K562 (cell line): ENCODE measurements at regions not wholly inside any gene's neighbourhood (a gene's known extent, or its start where the extent isn't known, plus 50 kb on each side); places are given as distances from the start of the nearest gene placed in this dataset.

Source experiments
- ATAC-seq: fragments of 200-7000 bp; cut with Tn5 transposase; 3 replicates; pipeline ENCODE4 v1.9.1; 2020; ENCODE audit warnings: moderate library complexity
- BruUV-seq: library from RNA; stranded (reverse); fragments of 400-500 nt; replicated peaks from 2 replicates; lab custom pipeline; 2021; lab: Mats Ljungman, UMichigan
- CTCF ChIA-PET: fragments of 300-600 bp; formaldehyde crosslinking; extraction: SDS; loops from one replicate; lab custom pipeline; 2021; ENCODE audit warnings: low intra/inter-chr PET ratio; lab: Yijun Ruan, JAX
- POLR2A ChIA-PET: fragments of 300-600, 350-650 bp; sonication (Branson Sonifier 250); formaldehyde crosslinking; extraction: SDS; loops from one replicate; lab custom pipeline; 2021; ENCODE audit warnings: antibody characterized with exemption, inconsistent platforms; lab: Yijun Ruan, JAX
- DNase-seq, 4 experiments: peaks; one replicate each; pipeline versions ENCODE4 v3.0.0 to v3.0.0-alpha.2; 2011 to 2018; ENCODE audit warnings: low spot score in 3 of 4, mixed read lengths in 3 of 4; ENCODE audit errors: extremely low read depth in 1 of 4
- FAIRE-seq: peaks from 2 replicates; lab custom pipeline; 2011; peaks lifted over from hg19 to GRCh38; lab: Jason Lieb, UNC
- H2AFZ ChIP-seq: 2 replicates; pipeline ENCODE4 v1.6.0; 2011; ENCODE audit warnings: low read depth, low read length, control low read depth, inconsistent platforms
- H3K27ac ChIP-seq: fragments of 200-600 bp; 3 replicates; pipeline ENCODE4 v1.8.0; 2011; ENCODE audit warnings: low read depth, mild to moderate bottlenecking, control low read depth, inconsistent platforms, low read length, moderate library complexity, mixed read lengths; ENCODE audit errors: extremely low read depth
- H3K27me3 ChIP-seq, 2 experiments: fragments of 300-600 bp in 1 of 2; 2 replicates in 1 of 2; 3 replicates in 1 of 2; pipeline versions ENCODE4 v1.6.0 to v1.8.0; 2011; ENCODE audit warnings: inconsistent platforms in 2 of 2, low read length in 2 of 2, mild to moderate bottlenecking in 1 of 2, mixed read lengths in 1 of 2, moderate library complexity in 1 of 2; ENCODE audit not compliant: control insufficient read depth in 2 of 2, insufficient read depth in 2 of 2
- H3K36me3 ChIP-seq: fragments of 300-600 bp; 3 replicates; pipeline ENCODE4 v1.8.0; 2011; ENCODE audit warnings: mild to moderate bottlenecking, low read length, inconsistent platforms; ENCODE audit not compliant: control insufficient read depth, insufficient read depth
- H3K4me1 ChIP-seq, 2 experiments: fragments of 200-600 bp in 1 of 2; replicated peaks in 1 of 2; 2 replicates in 1 of 2; 3 replicates in 1 of 2; pipeline versions ENCODE4 v1.5.1 to v1.8.0; 2011; ENCODE audit warnings: inconsistent platforms in 2 of 2, low read length in 2 of 2, mild to moderate bottlenecking in 1 of 2, mixed read lengths in 1 of 2, moderate library complexity in 1 of 2; ENCODE audit not compliant: control insufficient read depth in 2 of 2, insufficient read depth in 2 of 2
- H3K4me2 ChIP-seq: 2 replicates; pipeline ENCODE4 v1.6.1; 2011; ENCODE audit warnings: low read length, control low read depth, inconsistent platforms, mixed read lengths; ENCODE audit not compliant: insufficient read depth
- H3K4me3 ChIP-seq: fragments of 200-600 bp; sonication (generic), shearing (Covaris generic); 2 replicates; pipeline ENCODE4 v1.5.1; 2016; ENCODE audit warnings: control low read depth, inconsistent platforms
- H3K79me2 ChIP-seq: fragments of 200-600 bp; 3 replicates; pipeline ENCODE4 v1.8.0; 2011; ENCODE audit warnings: low read length, inconsistent platforms; ENCODE audit not compliant: control insufficient read depth, insufficient read depth
- H3K9ac ChIP-seq, 2 experiments: 2 replicates each; pipeline versions ENCODE4 v1.6.0 to v1.6.1; 2011; ENCODE audit warnings: low read depth in 2 of 2, low read length in 2 of 2, control low read depth in 1 of 2, inconsistent platforms in 1 of 2, mild to moderate bottlenecking in 1 of 2, mixed read lengths in 1 of 2; ENCODE audit not compliant: insufficient read depth in 1 of 2
- H3K9me1 ChIP-seq: one replicate; pipeline ENCODE4 v1.6.0; 2011; ENCODE audit warnings: inconsistent platforms, mild to moderate bottlenecking, low read length, moderate library complexity; ENCODE audit not compliant: control insufficient read depth, insufficient read depth
- H3K9me3 ChIP-seq: replicated peaks from 2 replicates; pipeline ENCODE4 v1.5.1; 2011; ENCODE audit warnings: low read depth, low read length, inconsistent platforms; ENCODE audit not compliant: control insufficient read depth, insufficient read depth
- H4K20me1 ChIP-seq: replicated peaks from 2 replicates; pipeline ENCODE4 v1.6.1; 2011; ENCODE audit warnings: low read length, inconsistent platforms, mixed read lengths; ENCODE audit not compliant: control insufficient read depth, insufficient read depth
- CTCF ChIP-seq, 3 experiments: IDR thresholded peaks in 2 of 3; conservative IDR thresholded peaks in 1 of 3; 2 replicates each; pipeline ENCODE4 v1.5.1; 2011 to 2012; ENCODE audit warnings: low read length in 3 of 3, mild to moderate bottlenecking in 3 of 3, control low read depth in 2 of 3, improper control_type of control experiment in 1 of 3, inconsistent platforms in 1 of 3, low read depth in 1 of 3, mixed read lengths in 1 of 3, moderate library complexity in 1 of 3; ENCODE audit not compliant: insufficient read depth in 2 of 3
- HLTF ChIP-seq: fragments of 450-650 bp; IDR thresholded peaks from 2 replicates; pipeline ENCODE4 v1.6.1; 2016
- RBM14 ChIP-seq: fragments of 200-400 bp; formaldehyde crosslinking; IDR thresholded peaks from 2 replicates; pipeline ENCODE4 v1.6.1; 2018; ENCODE audit warnings: low read depth, mild to moderate bottlenecking, low read length, moderate library complexity, borderline replicate concordance; ENCODE audit not compliant: insufficient read depth
- TAF9B ChIP-seq: fragments of 450-650 bp; IDR thresholded peaks from 2 replicates; pipeline ENCODE4 v1.6.1; 2018; ENCODE audit warnings: mild to moderate bottlenecking; ENCODE audit not compliant: partially characterized antibody
- ZBTB7A ChIP-seq: IDR thresholded peaks from 2 replicates; pipeline ENCODE4 v1.6.1; 2011; ENCODE audit warnings: low read depth, mild to moderate bottlenecking, low read length, moderate library complexity, borderline replicate concordance; ENCODE audit not compliant: control insufficient read depth
- ZNF431 ChIP-seq: sonication (generic); formaldehyde crosslinking; IDR thresholded peaks from 2 replicates; pipeline ENCODE4 v1.8.0; 2022; ENCODE audit warnings: mild to moderate bottlenecking, missing genetic modification reagents
- ZNF584 ChIP-seq: fragments of 200-800 bp; sonication (Bioruptor generic); IDR thresholded peaks from 2 replicates; pipeline ENCODE4 v1.6.1; 2016; ENCODE audit warnings: low read depth, mild to moderate bottlenecking, missing genetic modification characterization, missing compliant biosample characterization
- WGBS: fragments of 100-300 bp; shearing (Covaris generic); methylation state at CpG from one replicate; pipeline ENCODE4 v1.1.6; 2016; ENCODE audit warnings: low coverage, mixed read lengths; ENCODE audit not compliant: insufficient coverage; ENCODE audit errors: missing lambda C conversion rate; 5-methylcytosine and 5-hydroxymethylcytosine counted together
- in situ Hi-C: fragments of 300-500 bp; cut with MboI; formaldehyde crosslinking; loops from 4 replicates; pipeline ENCODE4 v1.15.0; 2018; ENCODE audit warnings: inconsistent platforms, mixed read lengths
- intact Hi-C: fragments of 100-400 bp; cut with micrococcal nuclease; formaldehyde crosslinking; loops from 2 replicates; pipeline ENCODE4 v1.14.2; 2022
- TF ChIP-seq, protein P1 (sequence below): fragments of 450-650 bp; formaldehyde crosslinking; conservative IDR thresholded peaks from 2 replicates; pipeline ENCODE4 v1.4.0; 2022; ENCODE audit warnings: mild to moderate bottlenecking, missing genetic modification characterization
- TF ChIP-seq, protein P2 (sequence below): sonication (generic); formaldehyde crosslinking; IDR thresholded peaks from 2 replicates; pipeline ENCODE4 v1.8.0; 2023; ENCODE audit warnings: mild to moderate bottlenecking, missing genetic modification reagents

DNA sequence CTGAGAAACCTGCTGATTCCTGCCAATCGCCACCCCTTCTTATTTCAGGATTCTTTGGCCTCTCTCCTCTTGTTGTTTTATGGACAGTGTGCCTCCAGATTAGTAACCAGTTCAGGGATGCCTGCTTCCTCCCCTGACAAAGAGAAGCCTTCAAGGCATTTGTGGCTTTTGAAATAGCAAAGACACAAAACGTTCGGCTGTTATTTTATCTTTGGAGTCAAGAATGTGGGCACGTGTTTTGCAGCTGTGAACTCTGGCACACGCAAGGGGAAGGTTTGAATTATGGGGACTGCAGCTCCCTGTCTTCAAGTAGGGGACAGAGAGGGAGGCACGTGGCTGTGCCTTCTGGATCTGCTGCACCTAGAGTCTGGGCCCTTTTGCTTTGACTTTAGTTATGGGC is 157.9 kb upstream of the GRB10 start:
- FAIRE-seq (no peak), ATAC-seq (no peak), DNase-seq (no peak)
- Histone ChIP-seq H3K9me3 (no peaks in the 10 kb centered on the region), H3K36me3 (no peaks in the 10 kb centered on the region), H3K27me3 (peaks cover 0 to 8% of the 10 kb centered on the region in 2 experiments; a peak in 1 of 5 replicates), H3K9me1 (no peaks in the 10 kb centered on the region), H3K4me3 (no peak overlapping the region), H4K20me1 (no peaks in the 10 kb centered on the region), H3K27ac (no peak overlapping the region), H3K4me1 (no peaks in the 10 kb centered on the region), H3K4me2 (no peak overlapping the region), H3K79me2 (no peaks in the 10 kb centered on the region), H3K9ac (no peak overlapping the region), H2AFZ (no peak overlapping the region)
- in situ Hi-C loops (no loop called here), intact Hi-C loops (no loop called here)
- CTCF ChIA-PET: no interaction called here
- WGBS: 0% methylated on average over 6 of the region's 6 CpGs
- TF ChIP-seq TAF9B (no peak), ZNF584 (CRISPR knock-in tag) (no peak), RBM14 (no peak)
- TF ChIP-seq, protein P1, sequence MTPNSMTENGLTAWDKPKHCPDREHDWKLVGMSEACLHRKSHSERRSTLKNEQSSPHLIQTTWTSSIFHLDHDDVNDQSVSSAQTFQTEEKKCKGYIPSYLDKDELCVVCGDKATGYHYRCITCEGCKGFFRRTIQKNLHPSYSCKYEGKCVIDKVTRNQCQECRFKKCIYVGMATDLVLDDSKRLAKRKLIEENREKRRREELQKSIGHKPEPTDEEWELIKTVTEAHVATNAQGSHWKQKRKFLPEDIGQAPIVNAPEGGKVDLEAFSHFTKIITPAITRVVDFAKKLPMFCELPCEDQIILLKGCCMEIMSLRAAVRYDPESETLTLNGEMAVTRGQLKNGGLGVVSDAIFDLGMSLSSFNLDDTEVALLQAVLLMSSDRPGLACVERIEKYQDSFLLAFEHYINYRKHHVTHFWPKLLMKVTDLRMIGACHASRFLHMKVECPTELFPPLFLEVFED (CRISPR knock-in tag): no peak
- no TSS peak for BruUV-seq
- POLR2A ChIA-PET: no interaction called here

GRCh38 chr7:50939021-50939420 is 156.3 kb upstream of the GRB10 start:
- DNase-seq: no peak
- no peak overlapping the region for H3K4me3 ChIP-seq
- H2AFZ ChIP-seq: no peak overlapping the region
- H3K9me3 ChIP-seq: no peaks in the 10 kb centered on the region
- H3K27ac ChIP-seq: no peak overlapping the region
- FAIRE-seq: no peak
- no peak overlapping the region for H3K4me2 ChIP-seq
- no TSS peak for BruUV-seq
- peaks cover 0 to 8% of the 10 kb centered on the region in 2 experiments; a peak in 1 of 5 replicates for H3K27me3 ChIP-seq
- ChIA-PET POLR2A (interaction anchor here (0.5 kb wide), 1 partner anchor 40 kb away, joined by 3 read pairs; no protein-coding TSS in a partner anchor), CTCF (interaction anchor here (0.6 kb wide), 1 partner anchor 129 kb away, joined by 3 read pairs; no protein-coding TSS in a partner anchor)
- no peaks in the 10 kb centered on the region for H3K79me2 ChIP-seq
- H3K9me1 ChIP-seq: no peaks in the 10 kb centered on the region
- intact Hi-C loops: no loop called here
- H3K36me3 ChIP-seq: no peaks in the 10 kb centered on the region
- H4K20me1 ChIP-seq: no peaks in the 10 kb centered on the region
- ATAC-seq: no peak
- no peaks in the 10 kb centered on the region for H3K4me1 ChIP-seq
- no peak overlapping the region for H3K9ac ChIP-seq
- in situ Hi-C loops: no loop called here
- WGBS: 0% methylated on average over 4 of the region's 4 CpGs
- no peak for TF ChIP-seq HLTF
- TF ChIP-seq ZBTB7A: no peak
- no peak for TF ChIP-seq CTCF (IDR thresholded peaks at IDR 0.05 in 2 of 3, conservative IDR thresholded peaks at IDR 0.05 in 1 of 3; ENCODE audit: insufficient read depth in 2 of 3, low read depth in 1 of 3, low read length in 3 of 3)
- TF ChIP-seq, protein P2, sequence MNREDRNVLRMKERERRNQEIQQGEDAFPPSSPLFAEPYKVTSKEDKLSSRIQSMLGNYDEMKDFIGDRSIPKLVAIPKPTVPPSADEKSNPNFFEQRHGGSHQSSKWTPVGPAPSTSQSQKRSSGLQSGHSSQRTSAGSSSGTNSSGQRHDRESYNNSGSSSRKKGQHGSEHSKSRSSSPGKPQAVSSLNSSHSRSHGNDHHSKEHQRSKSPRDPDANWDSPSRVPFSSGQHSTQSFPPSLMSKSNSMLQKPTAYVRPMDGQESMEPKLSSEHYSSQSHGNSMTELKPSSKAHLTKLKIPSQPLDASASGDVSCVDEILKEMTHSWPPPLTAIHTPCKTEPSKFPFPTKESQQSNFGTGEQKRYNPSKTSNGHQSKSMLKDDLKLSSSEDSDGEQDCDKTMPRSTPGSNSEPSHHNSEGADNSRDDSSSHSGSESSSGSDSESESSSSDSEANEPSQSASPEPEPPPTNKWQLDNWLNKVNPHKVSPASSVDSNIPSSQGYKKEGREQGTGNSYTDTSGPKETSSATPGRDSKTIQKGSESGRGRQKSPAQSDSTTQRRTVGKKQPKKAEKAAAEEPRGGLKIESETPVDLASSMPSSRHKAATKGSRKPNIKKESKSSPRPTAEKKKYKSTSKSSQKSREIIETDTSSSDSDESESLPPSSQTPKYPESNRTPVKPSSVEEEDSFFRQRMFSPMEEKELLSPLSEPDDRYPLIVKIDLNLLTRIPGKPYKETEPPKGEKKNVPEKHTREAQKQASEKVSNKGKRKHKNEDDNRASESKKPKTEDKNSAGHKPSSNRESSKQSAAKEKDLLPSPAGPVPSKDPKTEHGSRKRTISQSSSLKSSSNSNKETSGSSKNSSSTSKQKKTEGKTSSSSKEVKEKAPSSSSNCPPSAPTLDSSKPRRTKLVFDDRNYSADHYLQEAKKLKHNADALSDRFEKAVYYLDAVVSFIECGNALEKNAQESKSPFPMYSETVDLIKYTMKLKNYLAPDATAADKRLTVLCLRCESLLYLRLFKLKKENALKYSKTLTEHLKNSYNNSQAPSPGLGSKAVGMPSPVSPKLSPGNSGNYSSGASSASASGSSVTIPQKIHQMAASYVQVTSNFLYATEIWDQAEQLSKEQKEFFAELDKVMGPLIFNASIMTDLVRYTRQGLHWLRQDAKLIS (CRISPR knock-in tag): no peak
- no peak for TF ChIP-seq ZNF431 (CRISPR knock-in tag)
